ENCODE measurements at regions not wholly inside any gene's neighbourhood (a gene's known extent, or its start where the extent isn't known, plus 50 kb on each side); places are given as distances from the start of the nearest gene placed in this dataset.
A peak's percentile ranks its signal among the peaks of the same experiment; 100 is the strongest.

GRCh38 chr22:42330170-42330569 is 59.7 kb upstream of the TCF20 start:
- WGBS (ENCODE audit: extremely low coverage, insufficient coverage, insufficient read length) = no CpG with 5 or more reads among the region's 5 CpGs
- Histone ChIP-seq H3K27me3 (ENCODE audit: insufficient read depth, low read length) (no peaks in the 10 kb centered on the region), H4K8ac (ENCODE audit: low read depth, low read length) (no peak overlapping the region), H2BK5ac (ENCODE audit: low read depth, low read length, poor library complexity) (no peak overlapping the region), H4K12ac (ENCODE audit: low read depth, low read length) (no peak overlapping the region), H3K79me1 (ENCODE audit: low read length) (no peaks in the 10 kb centered on the region), H3K4me2 (ENCODE audit: low read length) (no peak overlapping the region), H3K23ac (ENCODE audit: low read length) (no peak overlapping the region), H2AFZ (ENCODE audit: insufficient read depth, low read length, poor library complexity) (no peak overlapping the region), H3K27ac (ENCODE audit: low read depth, low read length) (no peak overlapping the region), H3K4ac (ENCODE audit: low read depth, low read length) (no peak overlapping the region), H3K36me3 (ENCODE audit: control insufficient read depth in 1 of 2, insufficient read depth in 2 of 2, low read length in 2 of 2) (no peaks in the 10 kb centered on the region), H3K4me3 (ENCODE audit: low read depth, low read length) (no peak overlapping the region), H3K9me3 (ENCODE audit: insufficient read depth, low read depth, low read length) (peaks cover 4% of the 10 kb centered on the region), H4K91ac (ENCODE audit: low read depth, low read length) (no peak overlapping the region), H3K18ac (ENCODE audit: low read length) (no peak overlapping the region), H3K79me2 (ENCODE audit: control insufficient read depth, insufficient read depth, low read length, poor library complexity) (no peaks in the 10 kb centered on the region), H3K4me1 (ENCODE audit: control insufficient read depth in 1 of 2, insufficient read depth in 2 of 2, low read length in 2 of 2) (no peaks in the 10 kb centered on the region), H2AK5ac (ENCODE audit: low read length) (no peak overlapping the region), H3K14ac (ENCODE audit: low read length) (no peak overlapping the region), H2BK120ac (ENCODE audit: insufficient read depth, low read length, poor library complexity) (no peak overlapping the region), H2BK12ac (ENCODE audit: low read length) (no peak overlapping the region), H3K9ac (ENCODE audit: low read length) (no peak overlapping the region)
- DNase-seq = no peak

GRCh38 chr22:42329504-42329903 is 59.1 kb upstream of the TCF20 start:
- no peaks in the 10 kb centered on the region for H3K36me3 ChIP-seq (ENCODE audit: control insufficient read depth in 1 of 2, insufficient read depth in 2 of 2, low read length in 2 of 2)
- no peak overlapping the region for H3K18ac ChIP-seq (ENCODE audit: low read length)
- no peak overlapping the region for H3K4ac ChIP-seq (ENCODE audit: low read depth, low read length)
- no peak overlapping the region for H2BK12ac ChIP-seq (ENCODE audit: low read length)
- H3K9ac ChIP-seq (ENCODE audit: low read length) = no peak overlapping the region
- H4K8ac ChIP-seq (ENCODE audit: low read depth, low read length) = no peak overlapping the region
- no peak overlapping the region for H2BK120ac ChIP-seq (ENCODE audit: insufficient read depth, low read length, poor library complexity)
- no peaks in the 10 kb centered on the region for H3K79me1 ChIP-seq (ENCODE audit: low read length)
- H2BK5ac ChIP-seq (ENCODE audit: low read depth, low read length, poor library complexity) = no peak overlapping the region
- no peak for DNase-seq
- H4K91ac ChIP-seq (ENCODE audit: low read depth, low read length) = no peak overlapping the region
- H2AK5ac ChIP-seq (ENCODE audit: low read length) = no peak overlapping the region
- no CpG with 5 or more reads among the region's 9 CpGs for WGBS (ENCODE audit: extremely low coverage, insufficient coverage, insufficient read length)
- peaks cover 4% of the 10 kb centered on the region for H3K9me3 ChIP-seq (ENCODE audit: insufficient read depth, low read depth, low read length)
- no peak overlapping the region for H3K14ac ChIP-seq (ENCODE audit: low read length)
- H3K23ac ChIP-seq (ENCODE audit: low read length) = no peak overlapping the region
- no peaks in the 10 kb centered on the region for H3K79me2 ChIP-seq (ENCODE audit: control insufficient read depth, insufficient read depth, low read length, poor library complexity)
- no peak overlapping the region for H3K4me2 ChIP-seq (ENCODE audit: low read length)
- no peak overlapping the region for H3K27ac ChIP-seq (ENCODE audit: low read depth, low read length)
- H3K27me3 ChIP-seq (ENCODE audit: insufficient read depth, low read length) = no peaks in the 10 kb centered on the region
- no peak overlapping the region for H4K12ac ChIP-seq (ENCODE audit: low read depth, low read length)
- no peak overlapping the region for H2AFZ ChIP-seq (ENCODE audit: insufficient read depth, low read length, poor library complexity)
- H3K4me1 ChIP-seq (ENCODE audit: control insufficient read depth in 1 of 2, insufficient read depth in 2 of 2, low read length in 2 of 2) = no peaks in the 10 kb centered on the region
- no peak overlapping the region for H3K4me3 ChIP-seq (ENCODE audit: low read depth, low read length)

DNA sequence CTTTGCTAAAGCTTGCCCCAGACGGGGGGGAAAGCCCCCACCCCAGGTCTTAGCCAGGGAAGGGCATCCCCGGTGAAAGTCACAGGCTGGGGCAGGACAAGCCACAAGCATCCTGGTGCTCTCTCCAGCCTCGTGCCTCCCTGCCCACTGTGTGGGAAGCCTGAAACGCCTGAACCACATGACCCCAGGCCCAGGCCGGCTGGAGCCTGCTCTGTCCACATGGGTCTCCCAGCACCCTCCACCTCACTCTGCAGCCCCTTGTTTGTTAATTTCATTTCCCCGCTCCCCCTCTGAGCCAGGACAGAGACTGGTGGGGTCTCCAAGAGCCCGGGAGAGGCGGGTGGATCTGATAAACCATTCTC is 58.3 kb upstream of the TCF20 start:
- no peak overlapping the region for H4K8ac ChIP-seq (ENCODE audit: low read depth, low read length)
- H3K23ac ChIP-seq (ENCODE audit: low read length) = no peak overlapping the region
- no peak overlapping the region for H2BK12ac ChIP-seq (ENCODE audit: low read length)
- H3K9ac ChIP-seq (ENCODE audit: low read length) = no peak overlapping the region
- peaks cover 4% of the 10 kb centered on the region for H3K9me3 ChIP-seq (ENCODE audit: insufficient read depth, low read depth, low read length)
- H2AK5ac ChIP-seq (ENCODE audit: low read length) = no peak overlapping the region
- no peak for DNase-seq
- H3K4me3 ChIP-seq (ENCODE audit: low read depth, low read length) = no peak overlapping the region
- H3K27me3 ChIP-seq (ENCODE audit: insufficient read depth, low read length) = no peaks in the 10 kb centered on the region
- no peak overlapping the region for H3K14ac ChIP-seq (ENCODE audit: low read length)
- H2AFZ ChIP-seq (ENCODE audit: insufficient read depth, low read length, poor library complexity) = no peak overlapping the region
- no peak overlapping the region for H4K91ac ChIP-seq (ENCODE audit: low read depth, low read length)
- H3K27ac ChIP-seq (ENCODE audit: low read depth, low read length) = no peak overlapping the region
- no peaks in the 10 kb centered on the region for H3K4me1 ChIP-seq (ENCODE audit: control insufficient read depth in 1 of 2, insufficient read depth in 2 of 2, low read length in 2 of 2)
- no peaks in the 10 kb centered on the region for H3K79me1 ChIP-seq (ENCODE audit: low read length)
- H2BK5ac ChIP-seq (ENCODE audit: low read depth, low read length, poor library complexity) = no peak overlapping the region
- no peaks in the 10 kb centered on the region for H3K36me3 ChIP-seq (ENCODE audit: control insufficient read depth in 1 of 2, insufficient read depth in 2 of 2, low read length in 2 of 2)
- H2BK120ac ChIP-seq (ENCODE audit: insufficient read depth, low read length, poor library complexity) = no peak overlapping the region
- H3K4ac ChIP-seq (ENCODE audit: low read depth, low read length) = no peak overlapping the region
- no peak overlapping the region for H4K12ac ChIP-seq (ENCODE audit: low read depth, low read length)
- no peak overlapping the region for H3K4me2 ChIP-seq (ENCODE audit: low read length)
- no peaks in the 10 kb centered on the region for H3K79me2 ChIP-seq (ENCODE audit: control insufficient read depth, insufficient read depth, low read length, poor library complexity)
- H3K18ac ChIP-seq (ENCODE audit: low read length) = no peak overlapping the region
- no CpG with 5 or more reads among the region's 8 CpGs for WGBS (ENCODE audit: extremely low coverage, insufficient coverage, insufficient read length)

DNA sequence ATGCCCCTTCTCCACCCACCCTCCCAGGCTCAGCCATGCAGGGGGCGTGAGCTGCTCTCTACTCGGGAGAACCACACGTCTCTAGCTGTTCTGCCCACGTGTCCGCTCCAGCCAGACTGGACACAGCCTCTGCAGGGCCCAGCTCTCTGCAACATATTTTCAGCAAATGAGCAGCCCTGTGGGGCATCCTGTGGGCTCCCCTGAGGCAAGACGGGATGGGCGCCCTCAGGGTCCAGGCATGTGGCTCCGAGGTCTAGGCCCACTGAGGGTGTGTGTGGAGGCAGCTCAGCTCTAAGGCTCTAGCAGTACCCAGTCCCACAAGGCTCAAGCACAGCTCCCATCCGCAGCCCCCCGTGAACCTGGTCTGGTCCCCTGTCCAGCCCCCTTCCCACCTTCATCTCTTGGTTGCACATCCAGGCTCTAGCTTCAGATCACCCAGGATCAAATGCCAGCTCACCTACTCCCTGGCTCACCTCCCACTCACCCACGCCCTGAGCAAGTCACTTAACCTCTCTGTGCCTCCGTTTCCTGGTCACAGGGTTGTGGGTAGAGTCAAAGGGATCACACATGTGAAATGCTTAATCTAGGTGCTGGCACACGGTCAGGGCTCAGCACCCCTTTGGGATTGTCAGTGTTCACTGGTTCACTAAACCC is 57.8 kb upstream of the TCF20 start:
- Histone ChIP-seq H3K9me3 (ENCODE audit: insufficient read depth, low read depth, low read length) (peaks cover 1% of the 10 kb centered on the region), H2AK5ac (ENCODE audit: low read length) (no peak overlapping the region), H3K4me2 (ENCODE audit: low read length) (no peak overlapping the region), H2BK120ac (ENCODE audit: insufficient read depth, low read length, poor library complexity) (no peak overlapping the region), H2BK5ac (ENCODE audit: low read depth, low read length, poor library complexity) (no peak overlapping the region), H2BK12ac (ENCODE audit: low read length) (no peak overlapping the region), H3K14ac (ENCODE audit: low read length) (no peak overlapping the region), H4K91ac (ENCODE audit: low read depth, low read length) (no peak overlapping the region), H3K4me1 (ENCODE audit: control insufficient read depth in 1 of 2, insufficient read depth in 2 of 2, low read length in 2 of 2) (no peaks in the 10 kb centered on the region), H3K79me2 (ENCODE audit: control insufficient read depth, insufficient read depth, low read length, poor library complexity) (no peaks in the 10 kb centered on the region), H4K12ac (ENCODE audit: low read depth, low read length) (no peak overlapping the region), H4K8ac (ENCODE audit: low read depth, low read length) (no peak overlapping the region), H2AFZ (ENCODE audit: insufficient read depth, low read length, poor library complexity) (no peak overlapping the region), H3K27ac (ENCODE audit: low read depth, low read length) (no peak overlapping the region), H3K18ac (ENCODE audit: low read length) (no peak overlapping the region), H3K79me1 (ENCODE audit: low read length) (no peaks in the 10 kb centered on the region), H3K4ac (ENCODE audit: low read depth, low read length) (no peak overlapping the region), H3K4me3 (ENCODE audit: low read depth, low read length) (no peak overlapping the region), H3K23ac (ENCODE audit: low read length) (no peak overlapping the region), H3K9ac (ENCODE audit: low read length) (no peak overlapping the region), H3K36me3 (ENCODE audit: control insufficient read depth in 1 of 2, insufficient read depth in 2 of 2, low read length in 2 of 2) (no peaks in the 10 kb centered on the region), H3K27me3 (ENCODE audit: insufficient read depth, low read length) (no peaks in the 10 kb centered on the region)
- DNase-seq = peak; percentile 19 to 70
- no CpG with 5 or more reads among the region's 13 CpGs for WGBS (ENCODE audit: extremely low coverage, insufficient coverage, insufficient read length)

Measured in trophoblast cell (in vitro differentiated cells and primary cell).